PC-9 (cell line): ENCODE measurements at regions not wholly inside any gene's neighbourhood (a gene's known extent, or its start where the extent isn't known, plus 50 kb on each side); places are given as distances from the start of the nearest gene placed in this dataset.

Experiments
- BruUV-seq: library from RNA; stranded (reverse); fragments of 400-500 nt; replicated peaks from 2 replicates; lab custom pipeline; 2021; lab: Mats Ljungman, UMichigan
- CTCF ChIA-PET: fragments of 300-600 bp; sonication (Branson Sonifier 250); formaldehyde crosslinking; loops from one replicate; lab custom pipeline; 2022; ENCODE audit warnings: antibody characterized with exemption; lab: Charles Lee
- POLR2A ChIA-PET: fragments of 300-600 bp; sonication (Branson Sonifier 250); formaldehyde crosslinking; loops from one replicate; lab custom pipeline; 2022; ENCODE audit warnings: antibody characterized with exemption; ENCODE audit not compliant: unreplicated experiment; lab: Charles Lee
- DNase-seq, 2 experiments: peaks; one replicate each; pipeline versions ENCODE4 v3.0.0 to v3.0.0-alpha.2; 2015 to 2022; ENCODE audit warnings: mixed read lengths in 1 of 2
- H2AFZ ChIP-seq: fragments of 200-600 bp; sonication (generic); 2 replicates; pipeline ENCODE4 v1.8.1; 2017; ENCODE audit warnings: antibody characterized with exemption
- H3F3A ChIP-seq: fragments of 200-600 bp; sonication (generic); 2 replicates; pipeline ENCODE4 v1.8.1; 2017; ENCODE audit warnings: antibody characterized with exemption, mild to moderate bottlenecking, low read depth; ENCODE audit not compliant: insufficient read depth
- H3K27ac ChIP-seq: fragments of 200-600 bp; sonication (generic); 2 replicates; pipeline ENCODE4 v1.6.1; 2016; ENCODE audit warnings: mixed run types
- H3K27me3 ChIP-seq: fragments of 200-600 bp; sonication (generic); 2 replicates; pipeline ENCODE4 v1.6.1; 2016; ENCODE audit warnings: low read depth, mixed run types; ENCODE audit not compliant: insufficient read depth
- H3K36me3 ChIP-seq: fragments of 200-600 bp; sonication (generic); 2 replicates; pipeline ENCODE4 v1.6.1; 2016; ENCODE audit warnings: low read depth, mixed run types
- H3K4me1 ChIP-seq: fragments of 200-600 bp; sonication (generic); replicated peaks from 2 replicates; pipeline ENCODE4 v1.6.1; 2016; ENCODE audit warnings: mixed run types; ENCODE audit not compliant: insufficient read depth
- H3K4me2 ChIP-seq: fragments of 200-600 bp; sonication (generic); 2 replicates; pipeline ENCODE4 v1.6.1; 2017; ENCODE audit warnings: mixed run types
- H3K4me3 ChIP-seq: fragments of 200-600 bp; sonication (generic); 2 replicates; pipeline ENCODE4 v1.6.1; 2016; ENCODE audit warnings: mixed run types
- H3K79me2 ChIP-seq: fragments of 200-600 bp; sonication (generic); 2 replicates; pipeline ENCODE4 v1.6.1; 2017; ENCODE audit warnings: low read depth, mixed run types
- H3K9me2 ChIP-seq: fragments of 200-600 bp; sonication (generic); 2 replicates; pipeline ENCODE4 v1.8.1; 2017; ENCODE audit warnings: mild to moderate bottlenecking; ENCODE audit not compliant: insufficient read depth
- H3K9me3 ChIP-seq: fragments of 200-600 bp; sonication (generic); 2 replicates; pipeline ENCODE4 v1.8.1; 2016; ENCODE audit warnings: low read depth; ENCODE audit not compliant: insufficient read depth
- H4K20me1 ChIP-seq: fragments of 200-600 bp; sonication (generic); 2 replicates; pipeline ENCODE4 v1.8.1; 2017; ENCODE audit not compliant: insufficient read depth
- EZH2 ChIP-seq: fragments of 200-600 bp; sonication (generic); IDR thresholded peaks from 2 replicates; pipeline ENCODE4 v1.8.0; 2017; ENCODE audit warnings: antibody characterized with exemption, low read depth
- intact Hi-C: fragments of 100-400 bp; cut with micrococcal nuclease; formaldehyde crosslinking; loops from one replicate; pipeline ENCODE4 v1.10.0; 2022; ENCODE audit not compliant: unreplicated experiment
- TF ChIP-seq, protein P1 (sequence below): fragments of 200-600 bp; sonication (generic); conservative IDR thresholded peaks from 2 replicates; pipeline ENCODE4 v1.6.1; 2017; ENCODE audit warnings: mixed run types, antibody characterized with exemption, mild to moderate bottlenecking, moderate library complexity

DNA sequence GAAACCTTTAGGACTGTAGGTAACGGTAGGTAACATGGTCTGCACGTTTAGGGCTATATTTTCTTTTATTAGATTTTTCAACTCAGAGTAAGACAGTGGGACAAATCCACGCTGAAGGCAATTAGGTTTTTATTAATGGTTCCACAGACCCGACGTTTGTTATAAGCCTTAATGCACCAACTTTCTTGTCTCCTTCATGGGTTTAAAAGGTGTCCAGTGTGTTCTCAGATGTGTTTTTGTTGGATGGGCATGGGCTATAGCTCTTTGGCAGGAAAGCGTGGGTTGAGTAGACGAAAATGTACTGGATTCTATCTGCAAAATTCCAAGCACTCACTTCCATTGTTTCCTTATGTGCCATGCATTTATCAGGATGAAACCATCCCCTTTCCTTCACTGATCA lies 88.0 kb upstream of the SIM2 start:
- ChIA-PET CTCF (no interaction called here), POLR2A (no interaction called here)
- Histone ChIP-seq H3K4me3 (no peak overlapping the region), H3K4me2 (no peak overlapping the region), H3K27ac (no peak overlapping the region), H3K36me3 (no peaks in the 10 kb centered on the region), H3K4me1 (no peaks in the 10 kb centered on the region), H3K9me2 (no peaks in the 10 kb centered on the region), H3K79me2 (no peaks in the 10 kb centered on the region), H2AFZ (no peak overlapping the region), H3K9me3 (no peaks in the 10 kb centered on the region), H3K27me3 (no peaks in the 10 kb centered on the region), H4K20me1 (no peaks in the 10 kb centered on the region), H3F3A (no peaks in the 10 kb centered on the region)
- intact Hi-C loops = no loop called here
- TF ChIP-seq, protein P1, sequence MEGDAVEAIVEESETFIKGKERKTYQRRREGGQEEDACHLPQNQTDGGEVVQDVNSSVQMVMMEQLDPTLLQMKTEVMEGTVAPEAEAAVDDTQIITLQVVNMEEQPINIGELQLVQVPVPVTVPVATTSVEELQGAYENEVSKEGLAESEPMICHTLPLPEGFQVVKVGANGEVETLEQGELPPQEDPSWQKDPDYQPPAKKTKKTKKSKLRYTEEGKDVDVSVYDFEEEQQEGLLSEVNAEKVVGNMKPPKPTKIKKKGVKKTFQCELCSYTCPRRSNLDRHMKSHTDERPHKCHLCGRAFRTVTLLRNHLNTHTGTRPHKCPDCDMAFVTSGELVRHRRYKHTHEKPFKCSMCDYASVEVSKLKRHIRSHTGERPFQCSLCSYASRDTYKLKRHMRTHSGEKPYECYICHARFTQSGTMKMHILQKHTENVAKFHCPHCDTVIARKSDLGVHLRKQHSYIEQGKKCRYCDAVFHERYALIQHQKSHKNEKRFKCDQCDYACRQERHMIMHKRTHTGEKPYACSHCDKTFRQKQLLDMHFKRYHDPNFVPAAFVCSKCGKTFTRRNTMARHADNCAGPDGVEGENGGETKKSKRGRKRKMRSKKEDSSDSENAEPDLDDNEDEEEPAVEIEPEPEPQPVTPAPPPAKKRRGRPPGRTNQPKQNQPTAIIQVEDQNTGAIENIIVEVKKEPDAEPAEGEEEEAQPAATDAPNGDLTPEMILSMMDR = no peak
- TF ChIP-seq EZH2 = no peak
- no peak for DNase-seq
- BruUV-seq = no TSS peak

DNA sequence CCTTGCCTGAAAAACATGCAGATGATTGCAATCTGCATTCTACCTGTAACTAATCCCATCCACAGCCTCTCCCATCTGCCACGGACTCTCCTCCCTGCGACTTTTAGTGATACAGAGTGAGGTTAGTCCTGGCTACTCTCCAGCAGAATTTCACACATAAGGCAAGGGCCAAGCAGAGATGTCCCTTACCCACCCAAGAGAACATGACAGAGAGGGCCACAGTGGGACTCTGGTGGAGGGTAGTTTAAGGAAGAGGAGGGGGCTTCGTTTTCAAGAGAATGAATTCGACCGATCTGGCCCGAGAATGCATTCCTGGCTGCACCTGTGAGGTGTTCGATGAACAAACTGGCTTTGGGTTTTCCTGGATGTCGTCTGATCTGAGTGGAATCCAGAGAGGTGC lies 87.5 kb upstream of the SIM2 start:
- Histone ChIP-seq H3K79me2 (no peaks in the 10 kb centered on the region), H3K9me3 (no peaks in the 10 kb centered on the region), H3K9me2 (no peaks in the 10 kb centered on the region), H3F3A (no peaks in the 10 kb centered on the region), H4K20me1 (no peaks in the 10 kb centered on the region), H3K27me3 (no peaks in the 10 kb centered on the region), H3K36me3 (no peaks in the 10 kb centered on the region), H3K4me2 (no peak overlapping the region), H3K4me3 (no peak overlapping the region), H3K27ac (no peak overlapping the region), H2AFZ (no peak overlapping the region), H3K4me1 (no peaks in the 10 kb centered on the region)
- no TSS peak for BruUV-seq
- POLR2A ChIA-PET = no interaction called here
- TF ChIP-seq EZH2 = no peak
- TF ChIP-seq, protein P1 = no peak
- DNase-seq = no peak
- intact Hi-C loops = no loop called here
- CTCF ChIA-PET = no interaction called here

DNA sequence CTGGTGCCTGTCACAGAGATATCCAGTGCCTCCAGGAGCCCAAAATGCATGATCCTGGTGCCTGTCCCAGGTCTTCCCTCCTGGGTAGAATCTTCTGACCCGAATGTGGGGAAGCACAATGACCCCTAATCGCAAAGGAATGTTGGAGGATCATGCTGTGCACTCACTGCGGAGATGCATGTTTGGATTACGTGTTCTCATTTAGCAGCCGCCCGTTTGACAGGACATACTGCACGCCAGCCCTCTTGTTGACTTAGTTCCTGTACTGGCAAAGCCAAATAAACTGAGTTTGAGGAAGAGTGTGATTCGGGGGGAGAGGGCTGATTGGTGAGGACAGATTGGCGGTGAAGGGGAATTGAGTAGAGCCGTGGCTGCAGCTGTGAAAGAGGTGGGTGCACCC lies 85.9 kb upstream of the SIM2 start:
- no peaks in the 10 kb centered on the region for H3F3A ChIP-seq
- no peaks in the 10 kb centered on the region for H3K9me3 ChIP-seq
- H3K4me2 ChIP-seq = no peak overlapping the region
- H3K9me2 ChIP-seq = no peaks in the 10 kb centered on the region
- H3K27ac ChIP-seq = no peak overlapping the region
- intact Hi-C loops = no loop called here
- CTCF ChIA-PET = no interaction called here
- no TSS peak for BruUV-seq
- POLR2A ChIA-PET = no interaction called here
- H3K27me3 ChIP-seq = no peaks in the 10 kb centered on the region
- H4K20me1 ChIP-seq = no peaks in the 10 kb centered on the region
- no peaks in the 10 kb centered on the region for H3K4me1 ChIP-seq
- H2AFZ ChIP-seq = no peak overlapping the region
- DNase-seq = no peak
- no peaks in the 10 kb centered on the region for H3K79me2 ChIP-seq
- no peak for TF ChIP-seq EZH2
- TF ChIP-seq, protein P1 = no peak
- H3K4me3 ChIP-seq = no peak overlapping the region
- H3K36me3 ChIP-seq = no peaks in the 10 kb centered on the region
